ENCODE measurements at regions not wholly inside any gene's neighbourhood (a gene's known extent, or its start where the extent isn't known, plus 50 kb on each side); places are given as distances from the start of the nearest gene placed in this dataset.

DNA sequence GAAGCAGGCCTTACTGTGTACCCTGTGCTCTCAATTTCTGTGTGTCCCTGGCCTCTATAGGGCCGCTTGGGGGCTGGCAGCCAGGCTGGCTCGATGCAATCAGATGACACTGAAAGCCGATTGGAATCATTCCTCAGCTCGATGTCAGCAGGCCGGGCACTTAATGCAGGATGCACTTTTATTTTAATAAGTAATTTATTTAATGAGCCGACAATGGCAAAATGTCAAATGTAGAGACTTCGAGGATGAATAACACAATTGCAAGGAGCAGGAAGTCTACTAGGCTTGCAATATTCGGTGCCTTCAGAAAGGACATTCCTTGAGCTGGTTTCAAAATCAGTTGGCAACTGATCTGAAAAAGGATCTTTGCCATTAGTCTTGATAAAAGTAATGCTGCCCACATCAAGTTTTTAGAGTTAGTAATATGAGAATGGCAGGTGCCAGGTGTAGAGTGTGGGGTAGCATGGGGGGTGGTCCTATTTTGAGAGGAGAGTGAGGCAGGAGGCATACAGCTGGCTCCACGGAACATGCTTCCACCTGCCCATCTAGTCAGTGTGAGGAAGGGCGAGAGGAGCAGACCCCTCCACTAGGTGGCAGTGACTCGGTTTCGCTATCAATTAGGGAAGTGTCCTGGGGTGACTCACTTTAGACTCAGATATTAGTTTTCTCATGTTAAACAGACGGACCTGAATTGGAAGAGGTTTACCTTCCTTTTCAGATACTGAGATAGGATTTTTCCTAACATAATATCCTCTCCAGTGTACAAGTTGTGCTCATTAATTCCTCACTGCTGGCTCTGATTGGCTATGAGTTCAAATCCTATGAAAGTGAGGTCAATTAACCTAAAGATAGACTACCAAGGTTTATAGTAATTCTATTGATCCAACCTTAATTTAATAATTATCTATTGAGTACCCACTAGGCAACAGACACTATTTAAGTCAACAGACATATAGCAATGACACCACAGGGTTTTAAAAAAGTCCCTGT lies 80.9 kb downstream of the NABP1 start:
- no peak overlapping the region for H3K4me3 ChIP-seq (ENCODE audit: control insufficient read depth, low read depth, low read length)
- TF ChIP-seq, protein P1, sequence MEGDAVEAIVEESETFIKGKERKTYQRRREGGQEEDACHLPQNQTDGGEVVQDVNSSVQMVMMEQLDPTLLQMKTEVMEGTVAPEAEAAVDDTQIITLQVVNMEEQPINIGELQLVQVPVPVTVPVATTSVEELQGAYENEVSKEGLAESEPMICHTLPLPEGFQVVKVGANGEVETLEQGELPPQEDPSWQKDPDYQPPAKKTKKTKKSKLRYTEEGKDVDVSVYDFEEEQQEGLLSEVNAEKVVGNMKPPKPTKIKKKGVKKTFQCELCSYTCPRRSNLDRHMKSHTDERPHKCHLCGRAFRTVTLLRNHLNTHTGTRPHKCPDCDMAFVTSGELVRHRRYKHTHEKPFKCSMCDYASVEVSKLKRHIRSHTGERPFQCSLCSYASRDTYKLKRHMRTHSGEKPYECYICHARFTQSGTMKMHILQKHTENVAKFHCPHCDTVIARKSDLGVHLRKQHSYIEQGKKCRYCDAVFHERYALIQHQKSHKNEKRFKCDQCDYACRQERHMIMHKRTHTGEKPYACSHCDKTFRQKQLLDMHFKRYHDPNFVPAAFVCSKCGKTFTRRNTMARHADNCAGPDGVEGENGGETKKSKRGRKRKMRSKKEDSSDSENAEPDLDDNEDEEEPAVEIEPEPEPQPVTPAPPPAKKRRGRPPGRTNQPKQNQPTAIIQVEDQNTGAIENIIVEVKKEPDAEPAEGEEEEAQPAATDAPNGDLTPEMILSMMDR (IDR thresholded peaks at IDR 0.05; ENCODE audit: control insufficient read depth, insufficient read depth, low read depth, low read length, missing control alignments): peak; percentile 42
- no peak for DNase-seq (ENCODE audit: low read depth)

DNA sequence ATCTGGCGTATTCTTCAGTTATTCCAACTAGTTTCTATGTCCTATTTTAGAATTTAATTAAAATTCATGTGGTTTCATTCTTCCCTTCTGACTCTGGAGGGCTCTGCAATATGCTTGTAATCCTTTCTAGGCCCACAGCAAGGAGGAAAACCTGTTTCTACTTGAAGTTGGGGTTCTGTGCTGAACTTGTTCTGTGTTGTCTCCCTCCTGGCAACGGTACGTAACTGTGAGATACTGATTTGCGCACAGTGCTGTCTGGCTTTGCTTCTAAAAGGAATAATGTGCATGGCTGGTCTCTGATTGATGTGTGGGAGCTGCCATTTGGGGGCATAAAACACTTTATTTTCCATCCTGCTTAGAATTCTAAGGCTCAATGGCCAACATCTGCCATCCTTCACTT lies 81.7 kb downstream of the NABP1 start:
- TF ChIP-seq, protein P1 (IDR thresholded peaks at IDR 0.05; ENCODE audit: control insufficient read depth, insufficient read depth, low read depth, low read length, missing control alignments): no peak
- DNase-seq (ENCODE audit: low read depth): no peak
- H3K4me3 ChIP-seq (ENCODE audit: control insufficient read depth, low read depth, low read length): no peak overlapping the region

DNA sequence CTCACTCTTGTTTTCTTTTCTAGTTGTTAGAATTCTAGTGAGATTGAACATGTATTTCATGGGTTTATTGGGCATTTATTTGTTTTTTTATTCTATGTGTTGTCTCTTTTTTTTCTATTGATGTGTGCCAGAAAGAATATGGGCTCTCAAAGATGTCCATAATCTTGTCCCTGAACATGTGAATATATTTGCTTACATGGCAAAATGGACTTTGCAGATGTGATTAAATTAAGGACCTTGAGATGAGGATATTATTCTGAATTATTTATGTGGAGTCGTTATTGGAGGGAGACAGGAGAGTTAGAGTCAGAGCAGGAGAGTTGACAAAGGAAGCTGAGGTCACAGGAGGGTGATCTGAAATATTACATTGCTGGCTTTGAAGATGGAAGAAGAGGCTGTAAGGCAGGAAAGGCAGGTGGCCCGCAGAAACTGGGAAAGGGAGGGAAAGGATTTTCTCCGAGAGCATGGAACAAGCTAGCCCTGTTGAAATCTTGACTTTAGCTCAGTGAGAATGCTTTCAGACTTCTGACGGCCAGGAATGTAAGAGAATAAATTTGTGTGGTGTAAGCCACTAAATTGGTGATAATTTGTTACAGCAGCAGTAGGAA lies 82.8 kb downstream of the NABP1 start:
- no peak overlapping the region for H3K4me3 ChIP-seq (ENCODE audit: control insufficient read depth, low read depth, low read length)
- TF ChIP-seq, protein P1 (IDR thresholded peaks at IDR 0.05; ENCODE audit: control insufficient read depth, insufficient read depth, low read depth, low read length, missing control alignments): no peak
- no peak for DNase-seq (ENCODE audit: low read depth)

GRCh38 chr2:191773136-191773535 lies 73.8 kb downstream of the CAVIN2 start:
- TF ChIP-seq, protein P1 (IDR thresholded peaks at IDR 0.05; ENCODE audit: control insufficient read depth, insufficient read depth, low read depth, low read length, missing control alignments): no peak
- no peak for DNase-seq (ENCODE audit: low read depth)
- no peak overlapping the region for H3K4me3 ChIP-seq (ENCODE audit: control insufficient read depth, low read depth, low read length)

GRCh38 chr2:191777351-191777750 lies 69.5 kb downstream of the CAVIN2 start:
- DNase-seq (ENCODE audit: low read depth): no peak
- TF ChIP-seq, protein P1 (IDR thresholded peaks at IDR 0.05; ENCODE audit: control insufficient read depth, insufficient read depth, low read depth, low read length, missing control alignments): no peak
- no peak overlapping the region for H3K4me3 ChIP-seq (ENCODE audit: control insufficient read depth, low read depth, low read length)

DNA sequence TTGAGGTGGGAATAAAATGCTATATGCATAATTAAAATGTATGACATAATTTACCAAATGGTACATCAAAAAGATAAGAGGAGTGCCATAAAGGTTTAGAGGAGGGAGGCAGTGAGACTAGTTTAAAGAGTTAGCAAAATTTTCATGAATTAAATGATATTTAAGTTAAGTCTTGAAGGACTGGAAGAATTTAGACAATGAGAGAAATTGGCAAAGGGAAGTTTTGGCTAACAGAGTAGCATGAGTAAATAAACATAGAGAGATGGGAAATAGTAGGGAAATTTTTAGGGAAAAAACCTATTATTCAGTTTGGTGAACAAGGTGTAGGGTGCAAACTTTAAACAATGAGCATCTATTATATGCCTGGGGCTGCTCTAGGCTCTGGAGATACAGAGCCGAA lies 68.8 kb downstream of the CAVIN2 start:
- no peak for DNase-seq (ENCODE audit: low read depth)
- H3K4me3 ChIP-seq (ENCODE audit: control insufficient read depth, low read depth, low read length): no peak overlapping the region
- TF ChIP-seq, protein P1 (IDR thresholded peaks at IDR 0.05; ENCODE audit: control insufficient read depth, insufficient read depth, low read depth, low read length, missing control alignments): no peak
